HUES48 (cell line): ENCODE measurements at regions not wholly inside any gene's neighbourhood (a gene's known extent, or its start where the extent isn't known, plus 50 kb on each side); places are given as distances from the start of the nearest gene placed in this dataset.

ENCODE experiments used
- H3K27ac ChIP-seq: one replicate; pipeline ENCODE4 v1.7.0; 2013; ENCODE audit warnings: low read depth, low read length, inconsistent platforms
- H3K27me3 ChIP-seq: 2 replicates; pipeline ENCODE4 v1.6.1; 2013; ENCODE audit warnings: mild to moderate bottlenecking, low read length; ENCODE audit not compliant: control insufficient read depth, insufficient read depth
- H3K36me3 ChIP-seq: 2 replicates; pipeline ENCODE4 v1.6.1; 2013; ENCODE audit warnings: low read length; ENCODE audit not compliant: control insufficient read depth, insufficient read depth
- H3K4me1 ChIP-seq: 2 replicates; pipeline ENCODE4 v1.6.1; 2013; ENCODE audit warnings: mild to moderate bottlenecking, low read length; ENCODE audit not compliant: control insufficient read depth, insufficient read depth
- H3K4me3 ChIP-seq: 2 replicates; pipeline ENCODE4 v1.5.1; 2013; ENCODE audit warnings: mild to moderate bottlenecking, low read depth, low read length
- H3K9ac ChIP-seq: 2 replicates; pipeline ENCODE4 v1.6.1; 2013; ENCODE audit warnings: mild to moderate bottlenecking, low read depth, low read length, moderate library complexity
- H3K9me3 ChIP-seq: 2 replicates; pipeline ENCODE4 v1.6.1; 2013; ENCODE audit warnings: low read length; ENCODE audit not compliant: control insufficient read depth, insufficient read depth

DNA sequence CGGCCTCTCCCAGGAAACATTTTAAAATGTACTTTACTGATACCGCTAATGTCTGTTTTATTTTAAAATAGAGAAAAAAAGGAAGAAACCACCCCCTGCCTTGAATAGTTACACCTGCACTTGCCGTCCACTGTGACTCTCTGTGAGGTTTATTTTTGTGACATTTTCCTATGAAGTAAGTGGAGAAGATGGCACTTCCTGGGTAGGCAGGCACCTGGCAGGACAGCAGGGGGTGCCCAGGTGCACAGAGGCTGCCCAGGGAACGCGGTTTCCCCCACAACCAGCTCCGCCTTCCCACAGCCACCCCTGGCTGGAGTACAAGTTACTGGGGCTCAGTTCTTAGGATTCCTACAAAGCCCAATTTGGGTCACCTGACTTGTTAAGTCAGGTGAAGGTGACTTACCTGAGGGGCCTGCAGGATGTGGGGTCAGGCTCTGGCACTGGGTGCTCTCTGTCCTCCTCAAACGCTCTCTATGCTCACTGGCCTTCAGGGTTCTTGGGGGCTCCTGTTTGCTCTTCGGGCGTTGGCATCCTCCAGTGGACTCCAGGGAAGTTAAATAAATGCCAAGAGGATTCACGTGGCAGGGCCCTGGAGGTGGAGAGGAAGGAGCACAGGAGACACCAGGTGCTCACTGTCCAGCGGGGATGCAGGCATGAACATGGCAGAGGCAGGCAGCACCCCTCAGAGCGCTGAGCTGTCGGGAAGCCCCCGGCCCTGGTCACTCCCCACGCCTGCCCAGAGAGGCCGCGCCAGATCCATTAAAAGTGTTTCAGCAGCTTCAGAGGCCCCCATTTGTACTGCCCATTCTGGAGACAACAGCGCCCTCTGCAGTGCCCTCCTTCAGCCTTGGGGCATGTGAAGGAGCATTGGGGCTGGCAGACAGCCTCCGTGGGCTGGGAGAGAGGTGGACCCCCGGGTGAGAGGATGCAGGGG, 1021.2 kb downstream of the TBC1D22A start:
- no peaks in the 10 kb centered on the region for H3K4me1 ChIP-seq
- no peaks in the 10 kb centered on the region for H3K9me3 ChIP-seq
- H3K9ac ChIP-seq, result no peak overlapping the region
- H3K36me3 ChIP-seq, result no peaks in the 10 kb centered on the region
- no peak overlapping the region for H3K27ac ChIP-seq
- H3K27me3 ChIP-seq, result no peaks in the 10 kb centered on the region
- H3K4me3 ChIP-seq, result no peak overlapping the region

DNA sequence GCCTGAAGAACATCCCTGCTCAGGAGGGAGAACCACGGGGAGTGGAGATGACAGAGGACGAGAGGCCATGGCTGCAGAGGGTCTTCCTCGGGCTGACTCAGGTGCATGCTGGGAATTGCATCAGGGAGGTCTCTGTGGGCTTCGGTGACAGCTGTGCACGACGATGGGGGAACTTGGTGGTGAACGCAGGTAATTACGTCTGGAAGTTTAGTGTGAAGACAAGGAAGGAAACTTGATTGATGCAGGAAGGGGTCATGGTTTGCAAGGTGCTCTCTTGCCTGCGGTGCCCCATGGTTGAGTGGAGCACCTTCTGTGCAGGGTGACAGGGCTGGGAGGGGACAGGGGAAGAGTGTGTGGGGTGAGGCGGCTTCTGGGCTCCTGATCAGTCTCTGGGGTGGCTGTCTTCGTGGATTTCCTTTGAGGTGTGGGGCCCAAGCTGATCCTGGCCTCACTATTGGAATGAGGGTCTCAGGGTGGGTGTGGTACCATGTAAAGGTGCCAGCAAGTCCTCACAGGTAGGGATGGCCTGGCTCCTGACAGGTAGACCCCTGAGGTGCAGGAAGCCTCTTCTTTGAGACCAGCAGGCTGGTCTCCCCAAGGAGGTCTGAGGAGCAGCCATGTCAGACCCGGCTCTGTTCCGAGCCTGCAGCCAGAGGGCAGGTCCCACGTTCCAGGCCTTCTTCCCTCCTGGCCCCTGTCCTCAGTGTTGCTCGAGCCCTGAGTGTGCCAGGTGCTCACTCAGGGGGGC, 1020.1 kb downstream of the TBC1D22A start:
- Histone ChIP-seq H3K27ac (no peak overlapping the region), H3K27me3 (no peaks in the 10 kb centered on the region), H3K9me3 (no peaks in the 10 kb centered on the region), H3K4me3 (no peak overlapping the region), H3K9ac (no peak overlapping the region), H3K36me3 (no peaks in the 10 kb centered on the region), H3K4me1 (no peaks in the 10 kb centered on the region)

DNA sequence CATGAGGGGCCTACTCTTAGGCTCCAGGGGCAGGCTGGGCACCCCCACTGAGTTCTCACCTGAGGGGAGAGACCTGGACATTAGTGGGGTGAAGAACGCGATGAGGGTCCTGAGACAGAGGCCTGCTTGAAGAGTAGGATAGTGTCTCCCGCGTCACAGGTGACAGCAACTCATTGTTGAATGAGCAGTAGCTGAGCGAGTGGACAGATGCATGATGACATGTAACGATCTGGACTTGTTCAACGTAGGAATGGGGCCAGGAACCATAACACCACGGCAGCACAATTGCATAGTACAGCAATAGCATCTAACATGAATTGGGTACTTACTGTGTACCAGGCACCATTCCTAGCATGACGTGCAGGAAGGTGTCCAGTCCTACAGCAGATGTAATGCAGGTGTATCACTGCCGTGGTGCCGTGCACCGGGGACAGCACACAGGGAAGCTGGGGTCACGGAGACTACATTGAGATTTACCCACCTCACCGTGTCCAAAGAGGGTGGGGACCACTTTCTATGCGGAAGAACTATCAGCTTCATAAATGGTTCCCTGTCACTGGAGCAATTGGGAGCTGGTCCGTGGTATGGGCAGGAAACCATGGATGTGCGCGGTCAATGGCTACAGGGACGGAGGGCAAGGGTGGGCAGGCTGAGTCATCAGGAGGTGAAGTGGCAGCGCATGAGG, 1019.1 kb downstream of the TBC1D22A start:
- H3K27me3 ChIP-seq, result no peaks in the 10 kb centered on the region
- no peak overlapping the region for H3K27ac ChIP-seq
- H3K9me3 ChIP-seq, result no peaks in the 10 kb centered on the region
- H3K9ac ChIP-seq, result no peak overlapping the region
- no peaks in the 10 kb centered on the region for H3K4me1 ChIP-seq
- H3K36me3 ChIP-seq, result no peaks in the 10 kb centered on the region
- H3K4me3 ChIP-seq, result no peak overlapping the region

DNA sequence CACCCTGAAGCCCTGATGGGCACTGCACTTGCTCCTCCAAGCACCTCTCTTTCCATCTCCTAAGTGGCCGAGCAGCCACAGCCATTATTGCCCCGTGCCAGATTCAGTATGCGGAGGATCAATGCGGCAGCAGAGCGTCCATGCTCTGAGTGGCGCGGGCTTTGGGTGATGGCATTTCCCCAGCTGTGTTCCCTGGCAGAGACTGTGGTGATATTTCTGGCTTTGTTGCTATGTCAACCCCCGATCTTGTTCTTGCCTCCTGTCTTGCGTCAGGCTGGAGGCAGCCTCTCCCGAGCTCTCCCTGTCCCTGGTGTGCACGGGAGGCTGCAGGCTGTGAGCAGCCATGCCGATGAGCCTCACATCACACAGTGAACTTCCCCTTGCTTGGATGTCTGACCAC, 1018.6 kb downstream of the TBC1D22A start:
- no peaks in the 10 kb centered on the region for H3K4me1 ChIP-seq
- no peaks in the 10 kb centered on the region for H3K9me3 ChIP-seq
- H3K9ac ChIP-seq, result no peak overlapping the region
- no peaks in the 10 kb centered on the region for H3K27me3 ChIP-seq
- H3K27ac ChIP-seq, result no peak overlapping the region
- H3K4me3 ChIP-seq, result no peak overlapping the region
- no peaks in the 10 kb centered on the region for H3K36me3 ChIP-seq

DNA sequence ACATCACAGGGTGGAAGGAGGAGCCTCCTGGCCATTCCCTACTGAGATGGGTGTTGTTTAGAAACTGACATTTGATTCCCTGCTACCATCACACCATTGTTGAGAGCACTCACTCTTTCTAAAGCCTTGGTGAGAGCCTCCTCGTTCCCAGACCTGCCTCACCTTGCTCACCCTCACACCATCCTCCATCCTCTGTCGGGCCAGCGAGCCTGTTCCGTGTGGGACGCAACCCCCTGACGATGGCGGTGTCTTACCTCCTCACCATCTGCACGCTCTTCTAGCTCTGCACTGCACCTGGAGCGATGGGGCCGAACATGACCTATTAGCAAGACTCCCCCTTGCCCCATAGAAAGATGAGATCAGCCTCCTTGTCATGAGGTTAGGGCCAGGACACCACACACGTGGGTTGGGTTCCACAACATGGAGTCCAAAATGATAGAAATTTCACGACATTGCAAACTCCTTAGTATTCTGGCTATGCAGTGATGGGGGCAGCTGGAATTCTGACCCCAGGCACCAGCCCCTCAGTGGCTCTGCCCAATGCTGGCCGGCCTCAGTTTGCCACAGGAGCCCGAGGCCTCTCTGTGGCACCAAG, 1017.9 kb downstream of the TBC1D22A start:
- Histone ChIP-seq H3K4me1 (0 out of 2 replicates have a peak, but pooled peaks cover 3% of the 10 kb centered on the region), H3K36me3 (no peaks in the 10 kb centered on the region), H3K27me3 (no peaks in the 10 kb centered on the region), H3K4me3 (no peak overlapping the region), H3K9me3 (no peaks in the 10 kb centered on the region), H3K9ac (no peak overlapping the region), H3K27ac (no peak overlapping the region)

DNA sequence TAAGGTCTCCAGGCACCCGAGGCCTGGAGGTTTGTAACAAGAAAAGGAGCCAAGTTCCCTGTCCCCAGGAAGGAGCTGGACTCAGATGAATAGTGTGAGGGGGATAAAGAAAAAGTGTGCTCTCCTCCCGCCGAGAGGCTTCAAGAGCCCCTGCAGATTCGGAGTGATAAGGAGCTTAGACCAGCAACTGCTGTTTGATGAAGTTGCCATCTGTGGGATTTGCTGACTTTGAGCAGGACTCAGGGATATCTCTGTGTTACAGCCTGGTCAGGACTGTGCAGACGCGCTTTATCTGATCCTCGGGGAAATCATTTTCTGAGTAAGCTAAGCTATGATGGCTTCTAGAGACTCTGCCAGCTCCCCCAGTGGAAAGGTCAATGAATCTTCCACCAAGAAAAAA, 1017.0 kb downstream of the TBC1D22A start:
- H3K9me3 ChIP-seq, result no peaks in the 10 kb centered on the region
- no peak overlapping the region for H3K27ac ChIP-seq
- H3K4me1 ChIP-seq, result 0 out of 2 replicates have a peak, but pooled peaks cover 3% of the 10 kb centered on the region
- H3K9ac ChIP-seq, result no peak overlapping the region
- H3K27me3 ChIP-seq, result no peaks in the 10 kb centered on the region
- no peaks in the 10 kb centered on the region for H3K36me3 ChIP-seq
- no peak overlapping the region for H3K4me3 ChIP-seq

DNA sequence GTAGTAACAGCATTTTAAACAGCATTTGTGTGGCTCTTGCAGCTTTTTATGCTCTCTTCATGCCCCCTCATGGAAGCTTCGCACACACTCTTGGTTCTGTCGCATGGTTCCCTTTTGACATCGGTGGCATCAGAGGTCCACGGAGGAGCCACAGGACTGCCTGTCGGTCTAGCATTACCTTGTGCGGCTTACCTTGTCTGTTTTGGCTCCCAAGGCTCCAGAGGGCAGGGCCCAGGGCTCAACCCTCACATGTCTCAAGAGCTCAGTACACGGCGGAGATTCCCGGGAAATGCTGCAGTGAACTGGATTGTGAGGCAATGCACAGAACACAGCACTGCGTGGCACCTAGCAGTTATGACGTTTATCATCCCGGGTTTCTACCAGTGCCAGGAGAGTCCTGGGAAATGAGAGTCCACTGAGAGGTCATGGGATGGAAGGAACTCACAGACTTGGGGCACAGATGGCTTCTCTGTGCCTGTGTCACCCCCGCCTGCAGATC, 1015.8 kb downstream of the TBC1D22A start:
- 0 out of 2 replicates have a peak, but pooled peaks cover 3% of the 10 kb centered on the region for H3K4me1 ChIP-seq
- H3K9ac ChIP-seq, result no peak overlapping the region
- no peaks in the 10 kb centered on the region for H3K9me3 ChIP-seq
- no peak overlapping the region for H3K4me3 ChIP-seq
- H3K27me3 ChIP-seq, result no peaks in the 10 kb centered on the region
- no peaks in the 10 kb centered on the region for H3K36me3 ChIP-seq
- H3K27ac ChIP-seq, result no peak overlapping the region

DNA sequence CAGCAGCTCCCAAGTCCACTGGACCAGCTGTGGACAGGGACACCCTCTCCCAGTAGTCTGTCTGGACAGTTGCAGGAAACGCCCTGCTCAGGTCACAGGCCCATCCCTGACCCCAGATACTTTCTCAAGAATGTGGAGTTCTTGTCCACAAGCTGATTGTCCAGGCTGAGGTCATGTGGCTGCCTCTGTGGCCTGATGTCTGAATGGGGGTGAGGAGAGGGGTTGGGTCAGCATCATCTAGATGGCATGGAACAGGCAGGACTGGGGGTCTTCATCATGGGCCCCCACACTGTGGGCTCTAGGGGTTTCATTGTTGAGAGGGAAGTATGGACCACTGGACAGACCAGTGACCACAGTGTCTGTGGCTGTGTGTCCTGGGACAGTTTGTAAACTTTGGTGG, 1015.0 kb downstream of the TBC1D22A start:
- Histone ChIP-seq H3K4me3 (no peak overlapping the region), H3K36me3 (no peaks in the 10 kb centered on the region), H3K27me3 (no peaks in the 10 kb centered on the region), H3K9me3 (no peaks in the 10 kb centered on the region), H3K27ac (no peak overlapping the region), H3K4me1 (0 out of 2 replicates have a peak, but pooled peaks cover 3% of the 10 kb centered on the region), H3K9ac (no peak overlapping the region)

DNA sequence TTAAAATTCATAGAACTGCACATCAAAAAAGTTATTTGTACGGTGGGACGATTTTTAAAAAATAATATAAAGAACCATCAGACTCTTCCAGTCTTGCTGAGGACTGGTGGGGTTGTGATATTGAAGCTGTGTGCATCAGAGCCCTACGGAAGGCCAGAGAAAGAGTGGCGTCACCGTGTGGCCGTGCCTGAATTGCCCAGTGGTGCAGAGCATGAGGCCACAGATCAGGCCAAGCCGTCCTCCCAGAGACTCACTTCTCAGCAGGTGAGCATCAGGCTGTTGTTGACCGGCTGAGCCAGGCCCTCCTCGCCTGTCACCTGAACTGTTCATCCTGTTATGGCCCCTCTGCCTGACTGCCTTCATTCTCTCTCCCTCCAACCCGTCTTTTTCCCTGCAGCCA, 1013.9 kb downstream of the TBC1D22A start:
- Histone ChIP-seq H3K27me3 (no peaks in the 10 kb centered on the region), H3K4me3 (no peak overlapping the region), H3K9ac (no peak overlapping the region), H3K9me3 (no peaks in the 10 kb centered on the region), H3K36me3 (no peaks in the 10 kb centered on the region), H3K27ac (no peak overlapping the region), H3K4me1 (0 out of 2 replicates have a peak, but pooled peaks cover 3% of the 10 kb centered on the region)

DNA sequence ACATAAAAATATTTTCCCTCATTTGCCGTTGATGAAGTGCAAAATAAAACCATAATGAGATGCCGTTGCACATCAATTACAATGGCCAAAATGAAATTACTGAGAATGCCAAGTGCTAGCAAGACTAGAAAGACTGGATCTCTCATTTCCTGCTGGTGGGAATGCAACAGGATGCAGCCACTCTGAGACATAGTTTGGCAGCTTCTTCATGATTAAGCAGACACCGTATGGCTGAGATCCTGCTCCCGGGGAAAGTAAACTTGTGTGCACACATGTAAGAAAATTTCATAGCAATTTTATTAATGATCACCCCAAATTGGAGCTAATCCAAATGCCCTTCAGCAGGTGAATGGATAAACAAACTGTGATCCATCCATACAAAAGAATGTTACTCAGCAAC, 1013.2 kb downstream of the TBC1D22A start:
- H3K27ac ChIP-seq, result no peak overlapping the region
- H3K36me3 ChIP-seq, result no peaks in the 10 kb centered on the region
- H3K4me1 ChIP-seq, result 0 out of 2 replicates have a peak, but pooled peaks cover 3% of the 10 kb centered on the region
- no peaks in the 10 kb centered on the region for H3K27me3 ChIP-seq
- H3K9me3 ChIP-seq, result no peaks in the 10 kb centered on the region
- H3K4me3 ChIP-seq, result no peak overlapping the region
- H3K9ac ChIP-seq, result no peak overlapping the region
